COLO668 (cell line): ENCODE measurements at regions not wholly inside any gene's neighbourhood (a gene's known extent, or its start where the extent isn't known, plus 50 kb on each side); places are given as distances from the start of the nearest gene placed in this dataset.

Experiments used
- DNase-seq: peaks from one replicate; lab custom pipeline; 2025; ENCODE audit not compliant: unreplicated experiment; lab: John Stamatoyannopoulos, UW

DNA sequence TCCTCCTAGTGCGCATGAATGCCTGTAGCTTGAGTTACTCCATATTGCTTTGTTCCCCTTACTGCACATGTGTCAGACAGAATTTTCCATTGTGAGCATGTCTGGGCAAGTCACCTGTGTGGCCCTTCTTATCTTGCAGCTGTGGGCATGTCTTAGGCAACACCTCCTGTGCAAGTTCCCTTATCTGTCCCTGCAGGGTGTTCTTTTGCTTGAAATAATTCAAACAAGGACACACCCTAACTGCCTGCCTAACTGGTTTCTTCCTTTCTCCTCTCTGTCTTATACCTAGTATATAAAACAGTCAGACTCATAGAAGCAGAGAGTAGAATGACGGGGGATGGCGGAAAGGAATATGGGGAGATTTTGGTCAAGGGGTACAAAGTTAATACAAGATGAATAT lies 421.1 kb upstream of the SORCS1 start:
- DNase-seq = no peak

- no peak for DNase-seq
Measured at GRCh38 chr10:107583974-107584373, 419.5 kb upstream of the SORCS1 start.

- DNase-seq = no peak
Measured at GRCh38 chr10:107579970-107580369, 415.5 kb upstream of the SORCS1 start.

DNA sequence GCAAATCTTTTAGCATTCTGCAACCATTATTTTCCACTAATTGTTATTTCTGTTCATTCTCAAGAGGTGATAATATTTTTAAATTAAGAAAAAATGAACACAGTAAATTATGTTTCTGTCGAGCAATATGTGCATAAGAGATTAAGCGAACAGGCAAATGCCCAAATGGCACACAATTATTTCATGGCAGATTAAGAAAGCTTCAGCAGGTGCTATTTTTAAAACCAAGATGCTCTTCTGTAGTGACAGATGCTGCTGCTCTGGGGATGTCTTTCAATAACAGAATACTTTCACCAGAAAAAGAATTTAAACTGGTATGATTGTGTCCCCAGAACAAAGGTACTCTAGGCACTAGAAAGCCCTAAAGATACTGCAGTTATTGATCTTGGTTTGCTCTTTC lies 412.7 kb upstream of the SORCS1 start:
- no peak for DNase-seq

DNA sequence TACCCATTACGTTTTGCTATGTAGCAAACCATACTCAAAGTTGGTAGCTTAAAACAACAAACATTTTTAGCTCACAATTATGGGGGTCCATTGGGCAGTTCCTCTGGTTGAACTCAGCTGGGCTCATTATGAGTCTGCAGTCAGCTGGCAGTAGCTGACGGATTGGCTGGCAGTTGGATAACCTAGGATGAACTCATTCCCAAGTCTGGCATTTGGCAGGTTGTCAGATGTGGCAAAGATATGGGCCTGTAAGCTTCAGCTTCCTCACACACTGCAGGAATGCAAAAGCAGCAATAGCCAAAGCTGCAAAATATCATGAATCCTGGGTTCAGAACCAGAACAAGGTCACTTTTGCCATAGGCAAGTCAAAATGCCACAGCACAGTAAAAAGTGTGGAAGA lies 412.2 kb upstream of the SORCS1 start:
- no peak for DNase-seq

GRCh38 chr10:107565014-107565413 lies 400.5 kb upstream of the SORCS1 start:
- DNase-seq = no peak

DNA sequence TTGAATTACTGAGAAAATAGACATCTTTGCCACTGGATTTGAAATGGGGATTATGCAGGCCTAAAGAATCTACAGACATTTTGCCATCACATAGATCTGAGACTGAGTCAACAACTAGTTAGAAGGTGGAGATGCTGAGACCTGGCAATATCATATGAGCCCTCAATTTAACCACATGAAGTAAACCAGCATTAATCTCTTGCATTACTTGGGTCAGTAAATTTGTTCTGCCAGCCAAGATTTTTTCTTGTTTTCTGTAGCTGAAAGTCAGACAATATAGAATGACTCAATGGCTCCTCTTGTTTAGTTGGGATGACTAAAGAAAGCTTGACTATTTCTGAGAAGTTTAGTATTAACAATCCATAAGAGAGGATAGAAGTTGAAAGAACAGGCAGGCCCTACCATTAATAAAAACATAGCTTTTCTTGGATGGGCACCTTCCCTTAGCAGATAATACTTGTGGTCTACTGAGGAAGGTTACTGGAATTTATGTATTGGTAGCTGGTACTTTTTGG lies 396.7 kb upstream of the SORCS1 start:
- DNase-seq = no peak

DNA sequence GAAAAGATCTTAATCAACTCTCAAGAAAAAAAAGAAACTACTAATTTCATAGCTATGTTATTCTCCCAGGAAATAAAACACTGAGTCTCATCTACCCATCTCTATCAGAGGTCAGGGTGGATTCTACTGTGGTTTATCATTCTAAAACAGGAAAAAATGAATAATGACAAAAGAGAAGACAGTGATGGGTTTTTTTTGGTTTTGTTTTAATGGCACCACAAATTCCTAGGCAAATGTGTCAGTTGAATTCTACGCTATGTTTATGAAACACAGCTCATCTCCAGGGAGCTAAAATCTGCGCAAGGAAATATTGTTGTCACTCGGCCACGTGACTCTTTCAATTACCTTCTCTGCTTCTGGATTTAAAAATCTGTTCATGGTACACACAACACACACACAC lies 393.4 kb upstream of the SORCS1 start:
- no peak for DNase-seq

DNA sequence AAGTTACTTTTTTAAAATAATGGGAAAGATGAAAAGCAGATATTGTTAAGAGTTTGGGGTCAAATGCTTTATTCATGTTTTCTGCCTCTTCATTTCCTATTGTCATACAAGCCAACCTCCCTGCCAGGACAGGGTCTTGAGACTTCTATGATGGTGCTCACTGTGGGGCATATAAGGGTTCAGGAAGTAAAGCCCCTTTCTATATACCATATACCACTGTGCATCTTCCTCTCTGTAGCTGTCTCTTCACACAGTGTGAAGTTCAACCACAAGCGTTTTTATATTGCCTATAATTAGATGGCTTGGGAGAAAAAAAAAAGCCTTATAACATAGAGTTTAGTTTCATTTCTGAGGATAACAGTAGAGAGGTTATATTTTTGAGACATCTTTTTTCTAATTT lies 389.8 kb upstream of the SORCS1 start:
- no peak for DNase-seq

DNA sequence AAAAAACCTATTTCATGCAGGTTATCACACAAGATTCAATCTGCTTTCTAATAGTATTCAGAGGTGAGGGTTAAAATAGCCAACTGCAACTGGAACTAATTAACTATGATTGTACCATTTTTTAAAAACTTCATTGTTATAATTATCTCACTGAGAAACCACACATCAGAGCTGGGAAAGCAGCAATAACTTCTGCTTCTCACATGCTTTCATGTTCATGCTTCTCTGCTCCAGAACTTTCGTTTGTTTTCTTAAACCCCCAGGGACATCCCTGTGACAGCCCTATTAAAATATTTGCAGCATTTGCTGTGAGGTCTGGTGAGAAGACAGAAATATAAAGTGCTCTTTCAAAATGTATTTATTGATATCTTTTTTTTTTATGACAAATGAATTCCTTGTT lies 389.0 kb upstream of the SORCS1 start:
- DNase-seq = no peak

GRCh38 chr10:107552963-107553362 lies 388.5 kb upstream of the SORCS1 start:
- DNase-seq = no peak

DNA sequence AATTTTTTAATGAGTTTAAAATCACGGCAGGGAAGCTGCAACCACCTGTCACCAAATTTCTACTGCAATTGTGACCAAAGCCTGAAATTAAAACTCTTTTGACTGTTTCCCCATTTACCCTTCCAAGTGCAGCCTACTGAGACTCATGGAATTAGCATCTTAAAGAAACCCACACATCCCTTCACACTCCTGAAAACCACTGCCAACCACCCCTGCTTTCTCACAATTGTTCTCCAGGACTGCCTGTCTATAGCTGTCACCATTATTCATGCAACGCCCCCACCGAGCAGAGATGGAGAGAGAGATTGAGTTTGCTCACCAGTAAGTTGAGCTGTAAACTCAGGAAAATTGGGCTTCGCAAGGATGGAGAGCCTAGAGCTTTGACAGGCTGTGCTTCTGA lies 383.8 kb upstream of the SORCS1 start:
- no peak for DNase-seq

GRCh38 chr10:107546986-107547385 lies 382.5 kb upstream of the SORCS1 start:
- DNase-seq = no peak

DNA sequence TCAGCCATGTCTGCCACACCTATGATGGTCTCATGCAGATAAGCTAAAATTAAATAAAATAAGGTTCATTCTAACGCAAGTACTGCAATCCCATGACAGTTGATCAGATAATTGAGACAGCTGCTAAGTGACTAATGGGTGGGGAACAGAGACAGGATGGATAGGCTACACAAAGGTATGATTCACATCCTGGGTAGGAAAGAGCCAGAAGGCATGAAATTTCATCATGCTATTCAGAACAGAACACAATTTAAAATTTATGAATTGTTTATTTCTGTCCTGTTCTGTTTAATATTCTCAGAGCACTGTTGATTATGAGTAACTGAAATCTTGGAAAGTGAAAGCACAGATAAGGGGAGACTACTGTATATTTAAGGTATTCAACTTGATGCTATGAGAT lies 381.8 kb upstream of the SORCS1 start:
- DNase-seq = no peak

DNA sequence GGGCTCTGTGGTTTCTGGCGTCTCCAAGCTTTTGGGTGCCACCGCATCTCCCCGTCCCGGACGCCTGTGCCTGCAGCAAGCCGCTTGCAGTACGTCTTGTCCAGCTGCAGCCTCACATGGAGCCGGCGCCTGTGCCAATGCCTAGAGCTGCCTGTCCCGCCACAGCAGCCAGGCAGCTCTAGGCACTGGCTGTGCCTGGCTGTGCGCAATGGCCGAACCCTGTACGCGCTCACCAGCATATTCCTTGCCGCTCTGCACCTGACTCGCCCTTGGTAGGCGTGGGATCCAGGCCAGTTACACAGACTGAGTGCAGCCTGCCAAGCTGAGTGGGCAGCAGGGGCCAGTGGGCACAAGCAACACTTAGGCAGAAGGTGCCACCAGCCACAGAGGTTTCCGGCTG lies 381.2 kb upstream of the SORCS1 start:
- DNase-seq = no peak

GRCh38 chr10:107544706-107545520 lies 380.4 kb upstream of the SORCS1 start:
- no peak for DNase-seq

- no peak for DNase-seq
Measured at GRCh38 chr10:107542607-107543006, 378.1 kb upstream of the SORCS1 start.

- DNase-seq = no peak
Measured at GRCh38 chr10:107542016-107542415, 377.5 kb upstream of the SORCS1 start.

GRCh38 chr10:107540981-107541380 lies 376.5 kb upstream of the SORCS1 start:
- DNase-seq = no peak

GRCh38 chr10:107529350-107529749 lies 364.8 kb upstream of the SORCS1 start:
- DNase-seq = no peak

- no peak for DNase-seq
Measured at GRCh38 chr10:107520348-107520747, 355.8 kb upstream of the SORCS1 start.

DNA sequence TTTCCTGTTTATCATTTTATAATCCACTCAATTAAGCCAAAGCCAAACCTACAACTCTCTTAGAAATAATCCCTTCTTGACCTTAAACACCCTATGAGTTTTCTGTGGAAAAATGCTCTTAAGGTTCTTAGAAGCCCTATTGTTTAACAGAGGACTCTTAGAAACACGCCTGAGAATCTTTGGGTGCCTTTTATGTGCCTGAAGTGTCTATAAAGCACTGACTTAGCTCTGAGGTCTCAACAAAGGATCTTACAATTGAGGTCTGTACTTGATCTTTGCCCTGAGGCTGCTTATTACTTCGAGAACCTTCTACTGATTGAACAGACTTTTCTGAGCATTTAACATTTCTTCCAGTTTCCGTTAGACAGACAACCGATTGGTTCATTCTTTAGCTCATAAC lies 353.3 kb upstream of the SORCS1 start:
- DNase-seq = no peak

DNA sequence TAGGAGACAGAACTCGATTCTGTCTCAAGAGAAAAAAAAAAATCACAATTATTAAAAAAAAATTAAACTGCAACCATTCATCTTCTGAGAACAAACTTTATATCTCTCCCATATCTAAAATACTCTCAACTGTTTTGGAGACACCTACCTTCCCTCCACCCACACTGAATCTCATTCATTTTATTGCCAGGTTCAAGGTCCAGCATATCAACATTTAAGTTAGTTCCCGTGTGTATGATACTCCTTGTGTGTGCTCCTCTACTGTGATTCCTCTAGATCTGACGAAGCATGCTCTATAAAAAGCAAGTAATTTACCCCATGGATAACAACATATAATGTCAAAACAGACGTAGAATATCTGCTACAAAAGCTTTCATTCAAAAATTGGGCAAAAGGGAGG lies 351.8 kb upstream of the SORCS1 start:
- no peak for DNase-seq
